Thyroid gland (tissue), 4 donors: ENCODE measurements at regions not wholly inside any gene's neighbourhood (a gene's known extent, or its start where the extent isn't known, plus 50 kb on each side); places are given as distances from the start of the nearest gene placed in this dataset.

Experiments used
- POLR2A ChIP-seq, 2 donors: fragments of 450-650 bp; IDR thresholded peaks; one replicate each; pipeline ENCODE4 v1.6.1; 2017; ENCODE audit warnings: antibody characterized with exemption in 2 of 2, mild to moderate bottlenecking in 2 of 2, moderate library complexity in 1 of 2
- TF ChIP-seq, protein P1 (sequence below), 6 experiments: fragments of 200-600 bp in 3 of 6; fragments of 450-650 bp in 3 of 6; sonication (generic) in 3 of 6; IDR thresholded peaks; one replicate each; pipeline ENCODE4 v1.5.1; 2016 to 2019; ENCODE audit warnings: antibody characterized with exemption in 6 of 6, mild to moderate bottlenecking in 2 of 6, inconsistent platforms in 1 of 6, moderate library complexity in 1 of 6

DNA sequence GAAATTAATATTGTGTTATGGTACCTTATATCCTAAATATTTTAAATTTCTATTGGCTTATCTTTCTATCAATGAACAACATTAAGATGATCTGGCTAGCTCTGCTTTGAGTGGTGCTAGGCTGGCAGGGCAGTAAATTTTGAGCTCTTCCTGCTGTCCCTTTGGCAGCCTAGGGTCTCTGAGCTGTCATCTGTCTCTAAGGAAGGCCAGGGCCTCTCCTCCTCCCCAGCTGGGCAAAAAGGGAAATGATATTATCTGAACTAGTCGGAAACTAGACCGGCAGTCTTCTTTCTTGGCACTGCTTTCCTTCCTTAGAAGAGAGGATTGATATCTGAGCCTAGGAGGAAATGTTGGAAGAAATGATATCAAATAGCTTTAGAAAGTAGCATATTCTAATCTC lies 176.7 kb upstream of the BTBD3 start:
- TF ChIP-seq, protein P1, sequence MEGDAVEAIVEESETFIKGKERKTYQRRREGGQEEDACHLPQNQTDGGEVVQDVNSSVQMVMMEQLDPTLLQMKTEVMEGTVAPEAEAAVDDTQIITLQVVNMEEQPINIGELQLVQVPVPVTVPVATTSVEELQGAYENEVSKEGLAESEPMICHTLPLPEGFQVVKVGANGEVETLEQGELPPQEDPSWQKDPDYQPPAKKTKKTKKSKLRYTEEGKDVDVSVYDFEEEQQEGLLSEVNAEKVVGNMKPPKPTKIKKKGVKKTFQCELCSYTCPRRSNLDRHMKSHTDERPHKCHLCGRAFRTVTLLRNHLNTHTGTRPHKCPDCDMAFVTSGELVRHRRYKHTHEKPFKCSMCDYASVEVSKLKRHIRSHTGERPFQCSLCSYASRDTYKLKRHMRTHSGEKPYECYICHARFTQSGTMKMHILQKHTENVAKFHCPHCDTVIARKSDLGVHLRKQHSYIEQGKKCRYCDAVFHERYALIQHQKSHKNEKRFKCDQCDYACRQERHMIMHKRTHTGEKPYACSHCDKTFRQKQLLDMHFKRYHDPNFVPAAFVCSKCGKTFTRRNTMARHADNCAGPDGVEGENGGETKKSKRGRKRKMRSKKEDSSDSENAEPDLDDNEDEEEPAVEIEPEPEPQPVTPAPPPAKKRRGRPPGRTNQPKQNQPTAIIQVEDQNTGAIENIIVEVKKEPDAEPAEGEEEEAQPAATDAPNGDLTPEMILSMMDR (IDR thresholded peaks at IDR 0.05), result no peak
- TF ChIP-seq POLR2A (IDR thresholded peaks at IDR 0.05), result no peak
